ENCODE measurements at regions not wholly inside any gene's neighbourhood (a gene's known extent, or its start where the extent isn't known, plus 50 kb on each side); places are given as distances from the start of the nearest gene placed in this dataset.

DNA sequence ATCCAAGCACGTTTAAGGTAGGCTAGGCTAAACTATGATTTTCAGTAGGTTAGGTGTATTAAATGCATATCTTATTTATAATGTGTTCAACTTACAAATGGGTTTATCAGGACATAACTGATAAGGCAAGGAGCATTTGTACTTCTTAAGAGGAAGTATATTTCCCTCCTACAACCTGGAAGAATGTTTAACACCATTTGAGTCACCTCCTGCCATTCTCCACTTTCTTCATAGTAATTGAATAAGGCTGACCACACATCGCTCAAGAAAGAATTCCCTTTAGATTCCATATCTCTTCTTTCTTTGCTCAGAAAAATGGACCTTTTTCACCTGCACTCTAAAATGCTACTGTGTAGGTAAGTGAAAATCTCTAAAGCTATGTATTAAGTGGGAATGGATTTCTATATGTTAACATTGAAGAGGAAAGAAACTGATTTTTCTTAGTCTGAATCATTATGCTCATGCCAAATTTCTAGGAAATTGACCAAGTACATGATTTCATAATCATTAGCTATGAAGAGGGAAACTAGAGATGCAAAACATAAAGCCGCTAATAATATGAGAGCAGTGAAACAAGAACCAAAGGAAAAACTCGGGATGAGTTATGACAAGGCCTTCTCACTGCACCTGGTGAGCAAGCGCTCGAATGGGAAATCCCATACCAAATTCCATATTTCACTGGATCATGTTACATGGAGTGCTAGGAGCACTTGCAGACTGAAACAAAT lies 210.4 kb downstream of the ALDH8A1 start:
- DNase-seq = no peak

DNA sequence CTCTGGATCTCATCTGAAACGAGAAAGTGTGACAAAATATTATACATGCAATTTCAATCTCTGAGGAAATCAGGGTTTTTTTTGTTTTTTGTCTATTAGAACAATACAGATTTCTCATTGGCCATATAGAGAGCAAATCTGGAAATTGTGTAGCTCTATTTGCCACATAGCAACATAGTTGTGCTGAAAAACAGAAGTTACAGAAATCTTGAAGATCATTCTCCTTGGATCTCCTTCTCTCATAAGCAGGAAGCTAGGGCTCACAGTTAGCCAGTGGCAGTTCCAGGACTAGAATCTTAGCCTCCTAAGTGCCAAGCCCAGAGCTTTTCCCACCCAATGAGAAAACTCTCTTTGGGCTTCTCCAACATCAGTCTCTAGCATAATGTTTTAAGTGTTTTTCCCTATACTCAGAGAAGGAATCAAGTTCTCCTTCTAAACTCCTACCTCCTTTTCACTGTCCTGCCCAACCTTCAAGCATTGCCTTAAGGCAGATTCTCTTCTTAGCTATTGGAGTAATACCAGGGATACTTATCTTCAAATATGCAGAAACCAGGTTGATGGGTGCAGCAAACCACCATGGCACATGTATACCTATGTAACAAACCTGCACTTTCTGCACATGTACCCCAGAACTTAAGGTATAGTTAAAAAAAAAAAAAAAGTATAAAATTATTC lies 211.6 kb downstream of the ALDH8A1 start:
- DNase-seq = no peak

DNA sequence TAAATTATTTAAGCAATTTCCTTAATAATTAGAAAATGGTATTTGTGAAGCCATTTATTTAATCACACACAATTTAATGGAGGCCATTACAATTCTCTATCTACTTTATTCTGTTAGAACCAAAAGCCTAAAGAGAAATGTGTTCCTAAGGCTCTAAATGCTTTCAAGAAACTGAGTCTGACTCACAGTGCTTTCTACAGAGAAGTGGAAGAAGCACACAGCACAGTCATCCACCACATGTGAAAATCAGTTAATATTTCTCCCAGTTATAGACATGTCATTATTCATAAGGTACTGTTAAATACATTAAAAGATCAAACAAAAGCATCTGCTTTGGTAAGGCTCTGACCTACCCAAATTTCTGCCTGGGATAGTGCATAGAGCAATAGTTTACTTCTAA lies 214.4 kb downstream of the ALDH8A1 start:
- DNase-seq = no peak

DNA sequence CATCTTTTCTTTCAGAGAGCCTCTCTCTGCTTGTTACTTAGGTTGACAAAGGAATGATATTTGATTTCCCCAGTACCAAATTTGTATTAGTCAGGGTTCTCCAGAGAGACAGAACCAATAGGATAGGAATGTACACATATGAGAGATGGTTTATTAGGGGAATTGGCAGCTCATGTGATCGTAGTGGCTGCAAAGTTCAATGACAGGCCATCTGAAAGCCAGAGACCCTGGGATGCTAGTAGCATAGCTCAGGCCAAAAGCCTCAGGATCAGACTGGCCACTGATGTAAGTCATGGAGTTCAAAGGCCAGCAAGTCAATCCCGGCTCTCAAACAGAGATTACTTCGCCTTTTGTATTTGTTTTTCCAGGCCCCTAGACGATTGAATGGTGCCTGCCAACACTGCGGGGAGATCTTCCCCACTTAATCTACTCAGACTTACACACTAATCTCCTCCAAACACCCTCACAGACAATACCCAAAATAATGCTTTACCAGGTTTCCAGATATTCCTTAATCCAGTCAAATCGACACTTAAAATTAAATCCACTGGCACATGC lies 215.5 kb downstream of the ALDH8A1 start:
- DNase-seq = no peak

DNA sequence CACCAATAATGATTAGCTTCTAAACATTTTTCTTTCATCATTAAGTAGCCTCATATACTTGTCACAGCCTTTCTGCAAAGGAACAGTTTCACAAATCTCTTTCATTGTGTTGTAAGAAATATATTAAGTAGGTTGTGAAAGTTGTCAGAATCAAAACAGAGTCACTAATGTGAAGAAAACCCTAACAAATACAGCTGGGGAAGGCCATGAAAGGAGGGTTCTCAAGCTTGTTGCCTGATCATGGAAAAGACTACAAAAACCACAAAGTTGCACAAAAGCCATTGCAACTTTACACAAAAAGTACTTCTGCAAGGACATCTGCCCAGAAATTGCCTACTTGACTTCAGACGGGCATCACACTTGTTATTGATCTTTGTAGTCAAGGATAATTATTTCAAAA lies 216.1 kb downstream of the ALDH8A1 start:
- DNase-seq = no peak

DNA sequence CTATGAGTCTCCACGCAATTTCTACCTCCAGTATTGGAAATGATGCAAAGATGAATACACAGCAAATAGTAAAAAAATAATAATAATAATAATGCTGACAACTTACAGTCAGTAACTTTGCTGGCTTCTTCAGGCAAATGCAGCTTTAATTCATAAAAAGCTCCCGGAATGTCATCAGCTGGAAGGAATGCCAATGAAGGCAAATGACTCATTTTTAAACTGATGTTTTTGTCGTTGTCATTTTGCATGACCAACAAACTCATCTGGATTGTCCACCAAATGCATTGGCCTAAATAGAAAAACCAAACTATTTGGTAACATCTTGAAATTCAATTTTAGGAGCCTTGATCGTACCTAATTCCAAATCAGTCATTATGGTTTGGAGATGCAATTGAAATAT lies 217.1 kb downstream of the ALDH8A1 start:
- no peak for DNase-seq

DNA sequence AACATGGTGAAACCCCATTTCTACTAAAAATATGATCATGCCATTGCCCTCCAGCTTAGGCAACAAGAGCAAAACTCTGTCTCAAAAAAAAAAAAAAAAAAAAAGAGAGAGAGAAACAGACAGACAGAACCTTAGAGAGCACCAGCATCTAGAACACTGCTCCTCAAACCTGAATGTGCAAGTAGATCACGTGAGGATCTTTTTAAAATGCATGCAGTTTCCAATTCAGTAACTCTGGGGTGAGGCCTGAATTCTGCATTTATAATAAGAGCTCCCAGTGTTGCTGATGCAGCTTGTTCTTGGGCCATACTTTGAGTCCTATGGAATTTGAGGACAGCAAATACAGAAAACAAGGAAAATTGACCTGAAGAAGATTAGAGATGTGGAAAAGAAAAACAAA lies 218.3 kb downstream of the ALDH8A1 start:
- DNase-seq = no peak

DNA sequence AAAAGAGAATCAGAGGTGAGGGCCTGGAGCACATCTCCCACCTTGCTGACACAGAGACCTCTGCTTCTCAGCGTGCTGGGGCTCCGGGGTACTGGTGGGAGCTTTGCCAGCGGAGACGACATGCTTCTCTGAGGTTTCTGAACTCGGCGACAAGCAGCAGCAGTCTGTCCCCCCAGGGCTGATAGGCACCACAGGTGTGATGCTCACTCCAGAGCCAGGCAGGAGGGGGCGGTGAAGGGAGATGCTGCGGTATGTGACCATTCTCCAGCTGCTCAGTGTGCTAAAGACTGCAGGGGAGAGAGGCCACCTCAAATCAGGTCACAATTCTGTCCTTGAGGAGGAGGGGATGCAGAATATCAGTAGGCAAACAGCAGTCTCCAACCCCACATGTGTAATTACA lies 219.9 kb downstream of the ALDH8A1 start:
- no peak for DNase-seq

DNA sequence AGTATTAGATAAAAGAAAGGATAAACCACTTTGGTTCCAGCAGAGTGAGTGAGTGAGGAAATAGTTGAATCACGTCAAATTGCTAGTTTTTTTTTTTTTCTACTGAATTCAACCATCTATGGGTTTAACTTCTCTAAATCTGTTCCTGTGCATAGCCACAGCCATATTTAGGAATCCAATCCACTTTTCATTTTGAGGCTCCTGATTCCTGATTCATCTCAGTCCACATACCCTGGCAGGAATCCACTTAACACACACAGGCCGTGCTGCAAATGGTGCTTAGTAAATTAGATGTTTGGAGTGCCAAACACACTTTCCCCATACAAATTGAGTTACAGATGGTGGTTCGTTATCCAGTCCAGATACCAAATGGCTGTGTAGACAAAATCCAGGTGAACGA lies 220.3 kb downstream of the ALDH8A1 start:
- DNase-seq = peak; percentile 47

DNA sequence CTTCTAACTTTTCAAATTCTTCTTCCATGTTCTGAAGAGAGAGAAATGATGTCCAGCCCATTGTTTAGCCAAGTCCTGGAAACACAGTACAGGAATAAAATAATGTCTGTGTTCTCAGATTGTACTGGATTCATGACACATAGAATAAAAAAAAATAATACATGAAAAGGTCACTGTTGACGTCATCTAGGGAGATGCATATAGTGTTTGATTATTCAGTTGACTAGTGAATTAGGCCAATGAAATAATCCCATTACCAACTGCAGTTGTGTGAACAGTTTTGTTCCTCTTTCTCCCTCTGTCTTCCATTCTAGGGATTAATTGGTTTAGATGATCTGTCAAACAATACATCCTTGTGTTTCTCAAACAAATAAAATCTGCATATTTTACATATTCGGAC lies 222.8 kb downstream of the ALDH8A1 start:
- DNase-seq = no peak

DNA sequence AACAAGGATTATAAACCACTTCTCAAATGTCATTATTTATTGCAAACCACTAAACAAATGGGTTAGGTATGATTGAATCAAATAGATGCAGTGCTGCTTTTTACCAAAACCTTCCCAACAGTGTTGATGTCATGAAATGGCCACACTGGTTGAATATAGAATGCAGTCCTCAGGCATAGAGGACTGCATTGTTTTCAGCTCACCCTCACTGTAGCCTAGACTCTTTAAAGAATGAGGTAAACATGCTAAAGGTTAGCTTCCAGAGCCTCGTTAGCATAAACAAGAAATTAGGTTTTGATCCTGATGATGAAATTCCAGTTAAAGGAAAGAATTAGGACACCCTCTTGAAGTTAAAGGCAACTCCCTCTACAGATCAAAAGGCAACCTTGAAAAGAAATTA lies 224.3 kb downstream of the ALDH8A1 start:
- DNase-seq = no peak

DNA sequence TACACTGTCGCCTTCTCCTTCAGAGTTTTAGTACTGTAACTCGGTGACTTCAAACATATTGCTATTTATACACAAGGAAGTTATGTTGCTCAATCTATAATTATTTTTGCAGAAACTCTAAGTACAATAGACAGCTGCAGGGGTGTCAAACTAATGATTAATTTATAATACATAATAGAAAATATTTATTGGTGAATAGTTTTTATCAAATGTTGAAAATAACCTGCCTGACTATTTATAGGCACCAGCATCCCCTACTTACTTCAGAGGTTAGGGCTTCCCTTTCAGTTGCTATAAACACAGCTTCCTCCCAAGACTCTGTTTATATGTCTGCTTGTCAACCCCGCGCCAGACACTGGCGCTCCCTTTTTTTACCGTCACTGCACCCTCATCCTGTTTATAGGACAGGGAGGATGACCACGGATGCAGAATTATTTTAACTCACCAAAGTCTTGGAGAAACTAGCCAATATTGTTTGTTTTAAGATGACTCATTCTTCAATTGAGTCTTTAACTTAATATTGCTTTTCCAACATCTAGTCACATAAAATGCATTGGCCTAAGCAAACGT lies 225.0 kb downstream of the ALDH8A1 start:
- no peak for DNase-seq

DNA sequence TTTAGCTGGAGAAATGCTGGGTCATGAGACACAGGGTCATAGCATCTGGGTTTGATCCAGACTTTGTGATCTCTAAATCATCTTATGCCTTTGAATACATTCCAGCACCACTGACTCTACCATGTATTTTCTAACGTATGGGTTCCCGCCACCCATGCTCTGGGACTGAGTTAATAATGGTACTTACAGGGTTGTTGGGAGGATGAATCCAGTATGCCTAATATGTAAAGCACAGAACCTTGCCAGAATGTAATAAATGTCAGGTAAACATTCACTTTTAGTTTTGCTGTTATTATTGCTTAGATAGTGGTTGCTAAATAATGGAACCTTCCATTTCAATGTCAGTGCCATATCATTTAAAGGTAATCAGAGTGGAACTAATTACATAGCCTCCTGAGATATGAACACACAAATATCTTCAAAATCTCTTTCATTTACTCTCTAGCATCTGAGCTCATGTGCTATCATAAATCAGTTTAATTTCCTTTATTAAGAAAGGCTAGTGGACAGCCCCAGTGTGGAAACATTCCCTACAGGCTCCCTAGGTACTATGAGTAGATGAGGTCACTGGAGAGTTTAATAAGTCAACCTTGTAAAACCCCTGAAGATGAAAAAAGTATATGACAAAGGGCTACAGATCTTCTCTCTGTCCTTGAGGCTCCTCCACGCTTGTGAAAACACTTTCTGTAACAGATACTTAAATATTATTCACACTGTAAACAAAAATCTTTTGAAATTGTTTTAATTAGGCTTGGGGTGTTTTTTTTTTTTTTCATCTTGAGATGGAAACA lies 226.6 kb downstream of the ALDH8A1 start:
- peak; percentile 38 for DNase-seq

DNA sequence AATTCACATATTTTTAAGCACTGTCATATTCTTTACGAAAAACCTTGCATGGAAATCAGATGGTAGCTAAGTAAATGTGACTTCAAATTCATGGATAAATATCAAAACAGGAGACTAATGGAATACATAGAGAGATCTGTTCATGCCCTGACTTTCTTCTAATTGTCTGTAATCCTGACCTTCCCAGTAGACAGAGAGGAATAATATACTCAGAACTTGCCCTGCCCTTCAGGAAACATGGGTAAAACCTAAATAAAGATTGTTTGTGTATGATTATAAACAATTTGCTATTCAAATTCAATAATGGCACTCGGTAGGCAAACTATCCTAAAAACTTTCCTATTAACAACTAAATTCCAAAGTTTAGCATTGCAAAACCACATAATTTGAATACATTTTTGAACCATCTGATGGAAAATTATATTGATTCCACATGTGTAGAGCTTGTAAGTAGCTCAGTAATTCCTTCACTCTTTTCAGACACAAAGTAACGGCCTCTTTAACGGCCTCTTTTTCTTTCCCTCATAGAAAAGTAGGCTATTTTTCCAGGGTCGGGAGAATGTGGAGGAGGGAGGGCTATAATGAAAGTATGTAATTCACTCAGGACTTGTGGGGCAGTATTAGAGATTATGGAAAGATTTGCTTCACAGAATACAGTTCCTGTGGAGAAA lies 227.6 kb downstream of the ALDH8A1 start:
- DNase-seq = no peak

DNA sequence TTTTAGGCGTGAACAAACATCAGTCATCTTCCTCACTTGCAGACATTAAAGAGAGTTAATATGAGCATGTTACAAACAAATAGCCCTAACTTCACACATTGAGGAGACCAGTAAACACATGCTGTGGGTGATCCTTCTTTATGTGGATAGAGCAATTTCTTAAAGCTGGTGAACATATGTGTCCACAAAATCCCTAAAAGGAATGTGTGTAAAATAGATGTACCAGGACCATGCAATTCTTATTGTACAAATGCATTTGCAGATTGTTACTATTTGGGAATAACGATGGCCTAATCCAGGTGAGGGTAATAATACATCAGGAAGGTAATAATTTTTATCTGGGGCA lies 228.9 kb downstream of the ALDH8A1 start:
- no peak for DNase-seq

DNA sequence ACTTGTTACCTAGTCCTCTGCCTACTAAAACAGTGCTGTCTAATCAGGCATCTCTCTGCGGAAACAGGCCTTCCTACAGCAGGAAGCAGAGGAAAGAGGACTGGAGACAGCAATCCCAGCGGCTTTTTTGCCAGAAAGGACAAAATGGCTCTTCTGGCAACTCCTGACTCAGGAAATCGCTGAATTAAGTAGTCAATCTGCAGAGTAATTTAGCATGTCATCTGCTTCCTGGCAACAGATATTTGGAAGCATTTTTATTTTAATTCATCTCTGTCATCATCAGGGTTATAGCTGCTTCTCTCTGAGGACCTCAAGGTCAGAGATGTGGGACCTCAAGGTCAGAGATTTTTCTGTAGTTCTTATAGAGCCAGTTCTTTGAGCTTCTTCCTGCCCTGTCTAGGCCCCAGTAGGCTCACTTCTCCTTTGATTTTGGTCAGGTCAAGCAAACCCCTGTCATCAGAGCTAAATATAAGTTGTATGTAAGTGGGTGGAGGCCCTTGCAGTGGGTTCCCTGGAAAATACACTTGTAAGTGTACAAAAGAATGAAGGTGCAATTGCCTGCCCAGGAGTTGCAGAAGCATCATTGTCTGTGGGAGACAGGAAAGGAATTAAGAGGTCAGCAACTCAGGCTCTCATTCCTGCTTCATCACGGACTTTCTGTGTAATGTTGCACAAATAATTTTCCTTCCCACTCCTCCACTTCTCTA lies 229.4 kb downstream of the ALDH8A1 start:
- DNase-seq = no peak

DNA sequence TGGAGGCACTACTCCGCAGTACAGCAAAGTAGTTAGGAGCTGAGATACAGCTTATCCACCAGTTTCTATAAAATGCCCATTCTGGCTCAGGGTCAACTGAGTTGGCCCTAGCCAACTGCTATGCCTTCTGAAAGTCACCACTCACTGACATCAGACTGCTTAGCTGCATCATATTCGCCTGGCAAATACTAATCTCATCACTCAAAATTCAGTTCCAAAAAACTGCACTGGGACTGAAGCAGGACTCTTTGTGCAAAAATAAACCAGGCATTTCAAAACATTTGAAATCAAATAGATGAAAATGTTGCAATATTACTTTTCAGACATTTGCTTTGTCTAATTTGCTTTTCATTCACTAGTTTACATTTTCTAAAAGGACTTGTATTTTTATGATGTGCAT lies 230.0 kb downstream of the ALDH8A1 start:
- no peak for DNase-seq

DNA sequence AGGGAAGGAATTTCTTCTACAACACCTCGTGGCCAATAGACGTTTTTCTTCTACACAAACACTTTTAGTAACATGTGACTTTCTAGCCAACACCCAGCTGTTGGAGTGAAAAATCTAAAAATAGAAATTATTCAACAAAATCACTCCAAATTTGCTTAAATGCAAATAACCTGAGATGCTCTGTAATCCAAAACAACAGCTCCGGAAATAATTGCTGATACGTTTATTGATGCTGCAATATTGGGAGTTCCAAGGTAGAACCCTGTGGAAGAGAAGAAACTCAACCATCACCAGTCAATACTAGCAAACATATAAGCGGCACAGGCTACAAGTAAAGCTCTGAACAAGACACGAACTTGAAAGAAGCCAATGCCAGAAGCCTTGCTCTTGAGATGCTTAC lies 230.6 kb downstream of the ALDH8A1 start:
- no peak for DNase-seq

DNA sequence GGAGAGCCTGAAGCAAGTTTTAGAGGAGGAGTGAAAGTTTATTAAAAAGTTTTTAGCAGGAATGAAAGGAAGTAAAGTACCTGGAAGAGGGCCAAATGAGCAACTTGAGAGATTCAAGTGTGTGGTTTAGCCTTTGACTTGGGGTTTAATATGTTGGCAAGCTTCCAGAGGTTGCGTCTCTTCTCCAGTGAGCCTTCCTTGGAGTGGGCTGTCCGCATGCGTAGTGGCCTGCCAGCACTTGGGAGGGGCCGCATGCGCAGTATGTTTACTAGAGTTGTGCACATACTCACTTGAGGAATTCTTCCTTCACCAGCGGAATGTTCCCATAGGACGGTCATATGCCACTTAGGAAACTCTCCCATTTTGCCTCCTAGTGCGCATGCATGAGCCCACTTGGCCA lies 235.2 kb downstream of the ALDH8A1 start:
- no peak for DNase-seq

DNA sequence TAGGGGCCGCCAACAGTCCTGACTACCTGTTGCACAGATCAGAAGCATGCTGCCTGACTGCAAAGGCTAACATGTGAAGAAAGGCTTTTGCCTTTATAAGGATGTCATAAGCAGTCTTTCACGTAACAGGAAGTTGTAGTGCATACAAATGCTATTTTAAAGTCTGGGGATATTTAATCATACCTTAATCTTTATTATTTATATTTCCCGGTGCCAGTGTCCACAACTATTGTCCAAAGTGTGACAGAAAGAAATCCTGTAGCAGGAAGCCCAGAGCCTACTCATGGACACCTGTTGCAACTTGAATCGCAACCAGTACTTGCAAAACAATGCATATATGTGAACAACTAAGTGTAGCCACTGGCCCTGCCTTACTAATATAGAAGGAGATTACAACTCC lies 235.8 kb downstream of the ALDH8A1 start:
- DNase-seq = no peak

DNA sequence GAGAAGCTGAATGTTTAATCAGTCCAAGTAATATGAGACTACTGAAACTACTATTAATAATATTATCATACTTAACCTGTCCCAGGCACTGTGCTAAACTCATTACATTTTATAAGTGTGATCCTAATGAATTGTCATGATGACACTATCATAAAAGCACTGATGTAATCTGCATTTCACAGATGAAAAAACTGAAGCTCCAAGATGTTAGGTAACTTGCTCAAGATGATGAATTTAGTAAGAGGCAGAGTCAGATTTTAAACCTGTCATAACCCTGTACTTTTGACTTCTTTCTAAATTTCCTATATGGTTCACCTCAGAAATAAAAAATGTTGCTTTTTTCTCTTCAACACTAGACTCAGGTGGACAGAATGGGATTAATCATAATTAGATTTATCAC lies 237.6 kb downstream of the ALDH8A1 start:
- DNase-seq = no peak

DNA sequence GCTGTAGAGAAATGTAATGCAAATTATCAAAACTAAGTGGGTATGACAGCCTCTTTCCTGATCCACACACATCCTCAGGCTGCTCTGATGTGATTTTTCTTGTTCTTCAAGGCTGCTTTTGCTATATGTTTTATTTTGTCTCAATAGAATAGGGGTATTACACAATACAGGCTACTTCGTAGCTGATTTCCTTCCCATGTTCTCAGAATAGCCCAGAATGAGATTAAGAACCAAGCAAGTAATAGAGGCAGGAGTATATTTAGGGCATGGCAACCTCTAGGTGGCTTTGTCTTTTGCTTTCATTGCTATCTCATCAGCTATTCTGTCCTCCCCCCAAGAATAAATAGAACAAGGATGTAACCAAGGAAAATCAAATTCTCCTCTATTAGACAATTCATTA lies 241.8 kb downstream of the ALDH8A1 start:
- DNase-seq = no peak

All from NCI-H2081 treated with DMSO at 0.1 percent for 48 hours (cell line).